Stimulated activated CD4-positive, alpha-beta T cell treated with anti-CD3 and anti-CD28 coated beads, TNF-alpha, amount 100 ng/mL, for 4 hours (primary cell): ENCODE measurements at regions not wholly inside any gene's neighbourhood (a gene's known extent, or its start where the extent isn't known, plus 50 kb on each side); places are given as distances from the start of the nearest gene placed in this dataset.
"Not testable (repeated sequence)": the region's sequence is repeated elsewhere in the genome, so short reads cannot be mapped to it uniquely, and the experiment has no call there.

ENCODE experiments used
- DNase-seq, 3 experiments: peaks; one replicate each; pipeline ENCODE4 v3.0.0-alpha.2; 2020; ENCODE audit warnings: low read depth in 3 of 3

- no peak for DNase-seq
Measured at GRCh38 chr12:126258190-126258589, 1193.0 kb downstream of the AACS start.

GRCh38 chr12:126262829-126263228 lies 1197.6 kb downstream of the AACS start:
- no peak for DNase-seq

- DNase-seq, result no peak
Measured at GRCh38 chr12:126268222-126268621, 1203.0 kb downstream of the AACS start.

GRCh38 chr12:126271159-126271558 lies 1205.9 kb downstream of the AACS start:
- no peak for DNase-seq

GRCh38 chr12:126282691-126283090 lies 1217.5 kb downstream of the AACS start:
- no peak for DNase-seq

GRCh38 chr12:126286203-126286602 lies 1221.0 kb downstream of the AACS start:
- no peak for DNase-seq

- no peak for DNase-seq
Measured at GRCh38 chr12:126290456-126290855, 1225.2 kb downstream of the AACS start.

GRCh38 chr12:126291987-126292386 lies 1226.8 kb downstream of the AACS start:
- DNase-seq, result not testable (repeated sequence)

GRCh38 chr12:126295652-126296051 lies 1230.4 kb downstream of the AACS start:
- no peak for DNase-seq

- no peak for DNase-seq
Measured at GRCh38 chr12:126309278-126309677, 1244.0 kb downstream of the AACS start.

- no peak for DNase-seq
Measured at GRCh38 chr12:126312457-126312856, 1247.2 kb downstream of the AACS start.

- DNase-seq, result no peak
Measured at GRCh38 chr12:126316411-126316810, 1251.2 kb downstream of the AACS start.

- DNase-seq, result no peak
Measured at GRCh38 chr12:126337556-126338441, 1272.6 kb downstream of the AACS start.

- no peak for DNase-seq
Measured at GRCh38 chr12:126342866-126343265, 1277.6 kb downstream of the AACS start.

GRCh38 chr12:126343321-126343720 lies 1278.1 kb downstream of the AACS start:
- DNase-seq, result no peak

- no peak for DNase-seq
Measured at GRCh38 chr12:126346087-126346486, 1280.9 kb downstream of the AACS start.

- no peak for DNase-seq
Measured at GRCh38 chr12:126347421-126347820, 1282.2 kb downstream of the AACS start.

- no peak for DNase-seq
Measured at GRCh38 chr12:126349383-126349782, 1284.1 kb downstream of the AACS start.

- DNase-seq, result no peak
Measured at GRCh38 chr12:126353604-126354003, 1288.4 kb downstream of the AACS start.

GRCh38 chr12:126354633-126355032 lies 1289.4 kb downstream of the AACS start:
- DNase-seq, result no peak

GRCh38 chr12:126355346-126355745 lies 1290.1 kb downstream of the AACS start:
- no peak for DNase-seq

GRCh38 chr12:126358806-126359205 lies 1293.6 kb downstream of the AACS start:
- DNase-seq, result no peak

- no peak for DNase-seq
Measured at GRCh38 chr12:126359216-126359615, 1294.0 kb downstream of the AACS start.

- no peak for DNase-seq
Measured at GRCh38 chr12:126361804-126362203, 1296.6 kb downstream of the AACS start.
